Stimulated activated CD4-positive, alpha-beta T cell treated with anti-CD3 and anti-CD28 coated beads, Interleukin-1b, Interleukin-23, amount 100 ng/mL, for 24 hours (primary cell): ENCODE measurements at regions not wholly inside any gene's neighbourhood (a gene's known extent, or its start where the extent isn't known, plus 50 kb on each side); places are given as distances from the start of the nearest gene placed in this dataset.

Experiments used
- DNase-seq, 4 experiments: peaks; one replicate each; pipeline ENCODE4 v3.0.0-alpha.2; 2020; ENCODE audit warnings: low read depth in 4 of 4, low spot score in 1 of 4

DNA sequence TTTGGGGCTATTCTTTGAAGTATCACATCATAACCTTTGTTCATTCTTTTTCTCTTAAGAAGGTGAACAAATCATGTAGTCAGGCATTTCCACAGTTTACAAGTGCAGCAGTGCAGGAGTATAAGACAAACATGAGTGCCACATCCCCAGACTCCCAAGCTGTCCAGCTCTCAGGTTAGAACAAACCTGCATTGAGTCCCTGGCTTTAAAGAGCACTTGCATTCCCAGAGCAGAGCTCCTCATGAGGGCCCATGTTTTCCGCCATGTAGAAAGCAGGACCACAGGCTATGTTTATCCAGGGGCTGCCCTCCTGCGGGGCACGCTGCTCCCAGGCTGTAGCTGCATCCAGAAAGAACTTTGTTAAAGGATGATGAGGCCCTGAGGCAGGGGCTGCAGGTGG, 267.7 kb downstream of the TLE3 start:
- no peak for DNase-seq

DNA sequence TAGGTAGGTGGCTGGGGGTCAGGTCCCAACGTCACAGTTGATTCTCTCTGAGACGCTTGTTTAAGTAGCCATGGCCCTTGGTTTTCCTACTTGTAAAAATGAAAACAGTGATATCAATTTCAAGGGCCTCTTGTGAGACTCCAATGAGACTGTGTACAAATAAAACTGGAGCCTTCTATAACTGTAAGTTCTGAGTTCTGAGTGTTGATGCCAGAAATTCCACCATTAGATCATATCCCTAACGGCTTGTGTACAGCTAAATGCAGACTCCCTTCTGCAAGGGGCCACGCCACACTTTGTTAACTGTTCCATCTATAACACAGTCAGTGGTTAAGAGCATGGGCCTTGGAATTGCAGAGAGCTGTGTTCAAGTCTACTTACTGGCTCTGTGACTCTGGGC, 267.3 kb downstream of the TLE3 start:
- no peak for DNase-seq

DNA sequence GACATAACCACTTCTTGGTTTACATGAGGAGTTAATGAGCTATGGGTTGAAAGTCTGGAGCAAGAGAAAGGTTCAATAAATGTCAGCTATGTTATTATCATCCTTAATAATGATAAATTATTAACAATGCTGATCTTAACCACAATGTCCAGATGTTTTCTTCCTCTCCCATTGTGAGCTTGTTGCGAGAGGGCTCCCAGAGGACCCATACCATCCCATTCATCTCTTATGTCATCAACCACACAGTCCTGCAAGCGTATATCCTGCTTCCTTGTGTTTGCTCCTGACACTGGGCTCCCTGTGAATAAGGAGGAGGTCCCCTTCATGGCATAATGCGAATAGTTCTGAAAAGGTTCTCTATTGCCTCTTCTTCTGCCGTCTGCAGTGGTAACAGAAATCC, 266.8 kb downstream of the TLE3 start:
- DNase-seq: no peak

DNA sequence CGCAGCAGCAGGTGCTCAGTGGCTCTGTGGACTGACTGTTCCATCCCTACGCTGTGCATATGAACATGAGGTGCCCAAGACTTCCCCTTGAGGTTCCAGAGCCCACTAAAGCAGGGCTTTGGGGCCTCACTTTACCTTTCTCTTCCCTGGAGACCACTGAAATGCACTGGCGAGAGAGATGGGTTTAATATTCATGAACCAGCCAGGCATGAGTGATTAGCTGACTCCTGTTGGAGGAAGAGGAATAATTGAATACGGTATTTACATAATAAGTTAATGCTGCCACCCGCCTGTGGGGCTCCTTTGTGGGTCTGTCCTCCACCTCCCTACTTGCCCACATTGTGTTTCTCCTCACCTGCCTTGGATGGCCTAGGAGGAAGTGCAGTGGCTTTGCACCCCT, 263.4 kb downstream of the TLE3 start:
- DNase-seq: no peak

DNA sequence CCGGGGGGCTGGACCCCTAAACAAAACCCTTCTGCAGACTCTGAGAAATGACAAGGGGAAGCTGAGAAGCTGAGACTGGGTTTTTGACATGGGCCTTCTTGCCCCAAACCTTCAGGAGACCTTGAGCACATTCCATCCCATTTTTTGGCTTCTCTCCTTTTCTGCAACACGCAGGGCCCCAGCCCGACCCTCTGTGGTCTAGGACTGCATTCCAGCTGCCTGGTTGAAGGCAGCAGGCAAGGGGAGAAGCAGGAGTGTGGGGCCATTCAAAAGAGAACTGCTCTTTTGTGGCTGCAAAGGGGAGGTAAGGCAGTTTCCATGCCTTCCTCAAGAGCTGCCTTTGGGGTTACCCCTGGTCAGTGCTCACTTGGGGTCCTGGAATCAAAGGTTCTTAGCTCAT, 263.0 kb downstream of the TLE3 start:
- no peak for DNase-seq

DNA sequence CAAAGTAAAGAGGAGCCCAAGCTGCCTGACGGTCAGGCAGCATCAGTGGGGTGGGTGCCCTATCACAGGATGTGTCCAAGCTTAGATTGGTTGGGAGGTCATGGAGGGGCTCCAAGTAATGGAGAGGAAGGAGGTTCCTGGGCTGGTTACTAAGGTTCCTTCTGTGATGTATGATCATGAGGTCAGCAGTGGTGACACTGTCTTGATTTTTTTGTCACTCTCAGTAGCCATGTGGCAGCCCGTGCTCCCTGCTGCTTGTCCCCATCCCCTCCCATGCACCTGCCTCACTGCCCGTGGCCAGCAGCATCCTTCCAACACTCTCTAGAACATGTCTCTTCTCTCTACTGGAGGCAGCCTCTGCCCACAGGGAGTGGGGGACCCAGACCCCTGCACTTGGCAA, 261.7 kb downstream of the TLE3 start:
- no peak for DNase-seq

DNA sequence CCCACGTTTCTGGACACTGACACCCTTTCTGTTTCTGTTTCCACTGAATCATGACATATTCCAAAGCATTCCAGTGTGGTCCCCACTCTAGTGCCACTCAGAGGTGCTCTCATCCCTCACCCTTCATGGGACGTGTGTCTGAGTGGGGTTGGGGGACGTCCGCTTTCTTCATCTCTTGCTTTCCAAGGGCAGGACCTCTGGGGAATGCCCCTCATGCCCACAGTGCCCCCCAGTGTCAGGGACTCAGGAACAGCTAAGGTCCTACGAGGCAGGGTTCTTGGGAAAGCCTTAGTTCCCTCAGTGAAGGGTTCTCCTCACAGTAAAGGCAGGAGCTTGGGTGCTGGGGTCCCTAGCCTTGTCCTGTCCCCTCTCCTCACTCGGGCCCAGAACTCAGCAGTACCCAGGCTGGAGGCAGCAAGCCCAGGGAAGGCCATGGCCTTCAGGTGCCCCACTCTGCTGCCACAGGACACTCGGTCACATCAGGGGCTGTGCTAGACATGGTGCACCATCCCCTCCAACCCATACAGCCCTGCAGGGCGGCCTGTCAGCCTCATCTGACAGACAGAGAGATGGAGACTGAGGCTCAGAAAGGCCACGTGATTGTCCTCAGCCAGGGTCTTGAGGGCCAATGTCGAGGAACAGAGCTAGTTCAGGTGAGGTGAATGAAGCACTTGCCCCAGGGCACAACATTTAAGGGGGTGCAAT, 261.0 kb downstream of the TLE3 start:
- DNase-seq: no peak

DNA sequence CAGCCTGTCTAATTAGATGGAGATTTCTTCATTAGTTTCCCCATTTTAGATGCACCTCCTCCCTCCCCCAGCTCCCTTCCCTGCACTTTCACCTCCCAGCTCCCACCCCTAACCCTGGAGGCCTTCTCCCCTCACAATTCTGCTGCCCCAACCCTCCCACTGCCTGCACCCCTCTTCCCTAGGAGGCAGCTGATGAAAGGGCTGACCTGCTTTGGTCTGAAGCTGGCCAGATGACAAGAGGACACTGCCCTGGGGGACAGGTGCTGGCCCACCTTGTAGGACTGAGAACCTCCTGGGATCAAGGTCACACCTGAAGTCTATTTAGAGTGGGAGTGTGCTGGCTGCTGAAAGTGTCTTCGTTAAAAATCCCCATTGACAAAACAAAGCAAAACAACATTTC, 259.4 kb downstream of the TLE3 start:
- DNase-seq: no peak

DNA sequence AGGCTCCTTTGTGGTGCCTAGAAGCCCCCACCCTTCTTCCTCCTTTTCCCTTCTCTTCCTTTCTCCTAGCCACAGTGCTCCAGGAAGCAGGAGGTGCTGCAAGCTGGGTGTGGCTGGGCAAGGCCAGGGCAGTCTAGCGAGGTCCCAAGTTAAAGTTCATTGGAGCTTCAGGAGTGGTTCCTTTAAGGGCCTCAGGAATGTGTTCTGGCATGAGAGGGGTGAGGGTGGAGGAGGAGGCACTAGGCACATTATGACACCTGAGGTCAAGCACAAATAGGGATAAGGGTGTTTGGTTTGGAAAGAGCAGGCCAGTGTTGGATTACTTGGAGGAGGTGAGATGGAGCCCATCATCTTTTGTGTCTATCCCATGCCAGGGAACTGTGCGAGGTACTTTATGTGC, 258.7 kb downstream of the TLE3 start:
- no peak for DNase-seq

DNA sequence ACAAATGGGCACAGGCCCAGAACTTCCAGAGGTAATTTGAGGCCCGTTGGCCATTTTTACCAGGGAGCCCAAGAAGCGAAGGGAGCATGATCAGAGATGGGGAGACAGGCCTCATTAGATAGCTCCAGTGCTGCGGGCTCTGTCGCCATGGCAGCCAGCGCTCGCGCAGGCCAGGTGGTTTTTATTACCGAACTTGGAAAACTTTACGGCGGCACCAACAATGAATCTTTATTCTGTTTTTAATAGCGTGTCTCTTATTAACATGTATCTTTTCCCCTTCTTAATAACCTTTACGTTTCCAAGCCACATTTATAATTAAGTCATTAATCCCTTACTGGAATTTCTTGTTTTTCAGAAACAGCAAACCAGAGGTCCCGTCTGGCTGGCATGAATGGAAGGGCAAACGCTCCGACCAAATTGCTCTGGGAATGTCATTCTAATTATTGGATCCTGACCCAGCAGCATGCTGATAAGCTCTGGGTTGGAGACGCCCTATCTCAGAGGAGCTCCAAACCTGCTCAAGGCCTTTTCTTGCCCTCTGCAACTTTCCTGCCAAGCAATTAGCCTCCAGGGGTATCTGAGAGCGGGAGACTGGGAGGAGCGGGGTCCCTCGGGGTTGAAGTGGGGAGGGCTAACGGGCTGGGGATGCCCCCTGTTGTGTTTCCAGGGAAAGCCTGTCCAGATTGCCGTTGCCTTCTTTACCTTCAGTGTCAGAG, 256.4 kb downstream of the TLE3 start:
- DNase-seq: no peak

DNA sequence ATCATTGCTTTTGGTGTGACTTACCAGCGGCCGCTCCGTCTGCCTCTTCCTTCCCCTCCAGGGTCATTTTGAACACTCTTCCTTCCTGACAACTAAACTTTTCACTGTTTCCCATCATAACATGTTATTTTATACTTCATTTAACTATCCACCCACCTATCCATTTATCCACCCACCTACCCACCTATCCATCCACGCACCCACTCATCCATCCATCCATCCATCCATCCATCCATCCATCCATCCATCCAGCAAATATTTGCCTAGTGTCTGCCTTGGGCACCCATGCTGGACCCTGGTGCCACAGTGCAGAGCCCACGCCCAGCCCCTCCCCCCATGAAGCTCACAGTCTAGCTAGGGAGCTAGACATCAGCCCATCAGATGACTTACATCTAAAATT, 254.9 kb downstream of the TLE3 start:
- no peak for DNase-seq

DNA sequence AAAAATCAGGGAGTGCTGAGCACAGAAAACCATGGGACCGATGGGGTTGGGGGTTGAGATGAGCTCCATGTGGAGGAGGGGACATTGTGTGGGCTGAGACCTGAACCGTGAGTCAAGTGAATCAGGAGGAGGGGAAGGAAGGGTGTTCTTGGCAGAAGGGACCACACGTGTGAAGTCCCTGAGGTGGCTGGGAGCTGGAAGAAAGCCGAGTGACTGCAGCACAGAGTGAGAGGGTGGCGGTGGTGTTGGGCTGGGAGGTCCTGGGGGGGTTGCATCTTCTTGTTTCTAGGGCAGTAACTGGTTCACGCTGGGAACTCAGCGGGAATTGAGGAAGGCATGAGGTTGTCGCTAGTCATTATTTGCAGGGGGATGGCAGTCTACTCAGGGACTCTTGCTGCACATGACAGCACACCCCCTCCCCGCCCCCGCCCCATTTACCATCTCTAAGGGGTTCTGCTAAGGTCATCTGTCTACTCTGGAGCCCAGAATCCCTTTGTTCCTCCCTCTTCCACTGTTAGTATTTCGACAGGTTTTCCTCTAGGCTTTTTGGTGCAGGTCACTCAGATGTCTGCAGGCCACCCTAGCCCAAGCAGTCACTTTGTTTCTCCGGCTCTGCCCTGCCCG, 254.3 kb downstream of the TLE3 start:
- DNase-seq: no peak

DNA sequence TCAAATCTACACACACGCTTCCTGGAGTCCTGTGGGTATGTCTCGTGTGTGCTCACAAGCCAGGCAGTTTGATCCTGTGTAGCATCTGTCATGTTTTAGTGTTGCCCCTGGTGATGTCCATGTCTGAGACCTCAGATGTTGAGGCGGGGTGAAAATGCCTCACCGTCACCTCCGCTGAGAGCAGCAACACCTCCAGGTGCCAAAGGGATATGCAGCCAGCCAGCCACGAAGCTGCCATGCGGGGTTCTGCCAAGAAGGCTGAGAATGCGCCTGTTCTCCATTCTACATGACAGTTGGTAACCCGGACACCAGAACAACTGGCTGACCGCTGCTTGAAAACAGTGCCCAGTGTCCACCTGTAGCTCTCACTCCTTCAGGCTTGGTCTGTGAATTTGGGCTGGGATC, 253.8 kb downstream of the TLE3 start:
- no peak for DNase-seq

DNA sequence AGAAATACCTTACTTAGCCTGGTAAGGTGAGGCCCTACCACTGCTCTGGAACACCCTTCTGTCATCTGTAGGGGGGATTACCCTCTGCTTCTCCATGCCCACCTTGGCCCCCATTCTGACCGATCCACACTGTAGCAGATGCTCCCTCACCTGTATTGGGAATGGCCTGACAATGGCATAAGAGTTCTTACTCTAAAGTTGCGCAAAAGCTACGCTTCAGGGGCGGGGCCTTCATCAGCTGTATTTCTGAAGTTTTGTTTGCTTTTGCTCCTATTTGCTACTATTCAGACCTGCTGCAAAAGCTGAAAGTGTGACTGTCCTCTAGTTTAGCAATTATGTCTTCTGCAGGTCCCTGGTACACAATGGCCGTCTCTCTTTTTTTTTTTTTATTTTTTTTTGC, 252.6 kb downstream of the TLE3 start:
- DNase-seq: no peak

DNA sequence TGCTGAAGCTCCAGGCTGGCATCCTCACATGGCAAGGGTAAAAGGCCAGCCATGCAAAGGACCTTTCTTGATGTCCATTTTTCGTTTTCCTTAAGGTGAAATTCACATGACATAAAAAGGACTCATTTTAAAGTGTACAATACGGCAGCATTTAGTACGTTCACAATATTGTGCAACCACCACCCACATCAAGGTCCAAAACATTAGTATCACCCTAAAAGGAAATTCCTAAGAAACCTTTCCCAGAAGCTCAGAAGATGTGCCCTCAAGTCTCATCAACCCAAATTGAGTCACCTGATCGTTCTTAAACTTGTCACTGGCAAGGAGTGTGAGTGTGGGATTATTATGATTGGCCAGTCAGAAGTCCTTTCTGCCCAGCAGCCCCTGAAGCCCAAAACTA, 250.1 kb downstream of the TLE3 start:
- DNase-seq: no peak

DNA sequence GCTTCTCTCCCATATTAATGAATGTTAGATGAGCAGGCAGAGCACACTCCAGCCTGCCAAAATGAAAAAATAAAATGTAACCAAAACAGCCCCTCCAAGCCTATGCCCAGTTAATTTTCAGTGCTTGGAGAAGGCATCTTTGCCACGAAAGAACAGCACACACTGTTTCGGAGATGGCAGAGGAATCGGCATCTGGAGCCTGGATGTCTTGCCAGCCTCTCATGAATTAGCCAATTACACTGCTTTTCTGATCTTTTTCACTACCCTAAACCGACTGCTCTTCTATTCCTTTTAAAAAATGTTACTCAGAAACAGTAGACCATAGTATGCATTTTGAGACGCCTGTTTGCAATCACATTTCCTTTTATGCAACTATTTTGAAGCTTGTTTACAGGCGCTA, 249.6 kb downstream of the TLE3 start:
- no peak for DNase-seq

DNA sequence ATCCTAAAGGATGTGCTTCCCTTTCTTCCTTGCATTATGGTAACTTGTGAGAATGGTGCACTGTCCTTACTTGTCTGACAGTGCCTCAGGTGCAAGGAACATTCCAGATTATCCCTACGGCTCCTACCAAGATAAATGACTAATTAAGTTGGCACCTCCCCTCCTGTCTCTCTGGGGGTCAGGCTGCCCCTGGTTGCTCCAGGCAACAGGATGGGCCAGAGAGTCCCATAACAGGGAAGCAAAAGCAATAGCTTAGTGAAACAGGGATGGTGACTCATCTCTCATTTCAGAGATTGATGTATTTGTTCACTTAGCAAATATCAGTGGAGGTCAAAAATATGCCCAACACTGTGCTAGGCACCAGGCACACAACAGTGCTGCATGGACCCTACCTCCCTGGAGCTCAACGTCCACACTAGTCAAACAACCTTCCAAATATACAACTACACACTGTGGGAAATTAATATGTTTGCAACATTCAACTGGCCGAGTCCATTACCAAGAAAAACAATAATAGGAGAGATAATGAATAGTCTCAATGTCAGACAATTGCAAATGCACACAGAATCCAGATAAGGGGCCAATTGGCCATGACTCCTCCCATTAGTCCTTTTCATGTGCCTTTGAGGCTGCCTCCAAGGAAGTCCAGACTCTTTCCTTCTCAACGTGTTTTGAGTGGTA, 249.0 kb downstream of the TLE3 start:
- no peak for DNase-seq

DNA sequence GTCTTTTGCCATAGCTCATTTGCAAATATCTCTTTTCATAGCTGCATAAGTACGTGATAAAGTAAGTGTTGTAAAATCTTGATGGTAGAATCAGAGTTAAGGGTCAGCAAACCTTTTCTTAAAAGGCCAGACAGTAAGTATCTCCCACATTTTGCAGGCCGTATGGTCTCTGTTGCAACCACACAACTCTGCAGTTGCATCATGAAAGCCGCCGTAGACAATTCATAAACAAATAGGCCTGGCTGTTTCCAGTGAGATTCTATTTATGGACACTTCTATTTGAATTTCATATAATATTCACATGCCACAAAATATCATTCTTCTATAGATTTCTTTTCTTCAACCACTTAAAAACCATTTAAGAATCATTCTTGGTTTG, 248.5 kb downstream of the TLE3 start:
- DNase-seq: no peak

DNA sequence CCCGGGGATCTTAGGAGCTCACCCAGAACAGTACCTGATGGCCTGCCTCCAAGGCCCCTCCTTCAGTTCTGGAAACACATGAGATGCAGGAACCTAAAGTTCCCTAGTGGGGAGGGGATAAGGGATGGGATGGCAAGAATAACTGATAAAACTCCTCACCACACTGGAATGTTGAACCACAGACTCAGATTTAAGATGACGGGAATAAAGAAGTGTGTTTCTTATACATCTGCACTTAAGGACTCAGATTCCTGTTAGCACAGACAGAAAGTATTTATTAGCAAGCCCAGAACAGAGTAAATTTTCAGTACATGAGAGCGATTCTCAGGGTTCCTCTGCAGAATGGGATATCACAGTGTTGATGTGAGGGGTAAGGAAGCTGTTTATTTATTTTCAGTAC, 245.2 kb downstream of the TLE3 start:
- DNase-seq: no peak

DNA sequence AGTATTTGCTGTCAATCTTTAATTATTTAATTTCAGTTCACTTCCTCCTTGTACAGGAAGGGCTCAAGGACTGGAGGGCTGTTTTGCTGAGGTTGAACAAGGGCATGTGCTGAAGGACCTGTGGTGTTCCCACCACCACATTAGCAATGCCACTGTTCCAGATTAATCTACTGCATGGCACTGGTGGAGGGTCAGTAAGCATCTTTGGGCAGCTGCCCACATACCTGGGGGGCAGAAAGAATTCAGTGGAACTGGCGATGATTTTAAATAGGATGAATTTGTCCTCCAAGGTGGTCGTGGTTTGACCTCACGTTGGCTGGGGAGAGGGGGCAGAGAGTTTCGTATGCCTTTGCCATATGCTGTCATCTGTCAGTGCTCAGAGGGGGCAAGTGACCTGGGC, 244.8 kb downstream of the TLE3 start:
- DNase-seq: no peak

DNA sequence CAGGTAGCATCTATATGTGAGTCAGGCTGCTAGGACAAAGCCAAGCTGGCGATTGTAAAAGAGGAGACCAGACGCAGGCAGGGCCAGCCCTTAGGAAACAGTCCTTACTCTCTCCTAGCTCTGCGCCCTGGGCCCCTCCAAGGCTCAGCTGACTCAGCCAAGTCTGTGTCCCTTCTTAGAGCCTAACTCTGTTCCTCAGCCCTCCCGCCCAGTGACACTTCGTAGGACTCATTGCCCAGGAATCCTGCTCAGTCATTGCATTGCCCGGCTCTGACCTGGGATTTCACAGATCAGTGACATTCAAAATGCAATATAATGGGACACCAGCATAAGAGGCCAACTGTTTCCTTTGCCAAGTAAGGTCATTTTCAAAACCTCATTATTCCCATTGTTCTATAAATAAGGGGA, 244.2 kb downstream of the TLE3 start:
- no peak for DNase-seq

DNA sequence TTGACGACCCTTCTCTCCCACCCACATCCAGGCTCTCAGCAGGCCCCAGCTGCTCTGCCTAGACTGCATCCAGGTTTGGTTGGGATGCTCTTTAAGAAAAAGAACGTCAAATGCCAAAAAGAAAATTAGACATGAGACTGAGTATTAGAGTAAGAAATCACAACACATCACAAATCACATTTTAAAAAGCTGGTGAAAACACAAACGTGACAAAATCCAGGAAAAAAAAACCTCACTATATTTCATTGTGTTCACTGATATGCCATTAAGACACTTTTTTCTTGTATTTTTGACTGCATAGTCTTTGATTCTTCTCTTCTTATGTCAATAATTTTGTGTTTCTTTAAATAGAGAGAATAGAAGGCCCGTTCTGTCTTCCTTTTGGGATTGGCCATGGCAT, 243.7 kb downstream of the TLE3 start:
- no peak for DNase-seq
